ENCODE measurements at regions not wholly inside any gene's neighbourhood (a gene's known extent, or its start where the extent isn't known, plus 50 kb on each side); places are given as distances from the start of the nearest gene placed in this dataset.

DNA sequence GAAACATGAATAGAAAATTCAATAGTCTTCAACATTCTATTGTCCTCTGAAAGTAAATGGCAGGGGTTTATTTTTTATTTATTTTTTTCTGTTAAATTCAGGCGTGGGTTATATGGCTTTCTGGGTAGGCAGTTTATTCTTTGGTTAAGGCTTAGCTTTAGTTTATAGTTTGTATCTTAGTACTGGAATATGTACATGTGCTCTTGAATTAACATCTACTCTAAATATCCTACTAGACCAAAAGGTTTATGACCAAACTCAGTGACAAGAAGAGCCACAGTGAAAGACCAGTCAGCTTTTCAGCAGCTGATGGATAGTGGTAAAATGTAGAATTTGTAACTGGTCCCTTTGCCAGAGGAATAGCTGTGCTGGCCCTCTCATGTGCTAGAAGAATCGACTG is 62.0 kb upstream of the DAB2 start:
- no peak for DNase-seq

GRCh38 chr5:39486361-39486760 is 61.6 kb upstream of the DAB2 start:
- no peak for DNase-seq

GRCh38 chr5:39485079-39485478 is 60.3 kb upstream of the DAB2 start:
- no peak for DNase-seq

GRCh38 chr5:39484673-39485072 is 59.9 kb upstream of the DAB2 start:
- DNase-seq = no peak

GRCh38 chr5:39482098-39482497 is 57.3 kb upstream of the DAB2 start:
- no peak for DNase-seq

- no peak for DNase-seq
Observed at GRCh38 chr5:39479537-39479936, 54.8 kb upstream of the DAB2 start.

GRCh38 chr5:39478863-39479262 is 54.1 kb upstream of the DAB2 start:
- no peak for DNase-seq

DNA sequence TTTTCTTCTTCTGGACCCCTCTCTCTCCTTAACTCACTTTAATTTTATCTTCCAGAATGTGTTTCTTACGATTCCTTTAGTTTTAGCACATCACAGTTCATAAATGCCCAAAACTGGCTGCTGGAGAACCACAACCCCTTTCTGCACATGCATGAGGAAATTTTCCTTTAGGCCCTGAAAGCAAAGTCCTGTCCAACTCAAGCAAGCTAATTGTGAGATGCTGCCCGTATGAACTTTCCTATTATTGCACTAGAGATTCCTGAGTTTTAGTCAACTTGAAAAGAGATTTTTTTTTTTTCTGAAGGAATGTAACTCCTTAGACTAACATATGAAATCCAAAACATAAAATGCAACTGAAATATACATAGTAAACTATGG is 52.1 kb upstream of the DAB2 start:
- no peak for DNase-seq

DNA sequence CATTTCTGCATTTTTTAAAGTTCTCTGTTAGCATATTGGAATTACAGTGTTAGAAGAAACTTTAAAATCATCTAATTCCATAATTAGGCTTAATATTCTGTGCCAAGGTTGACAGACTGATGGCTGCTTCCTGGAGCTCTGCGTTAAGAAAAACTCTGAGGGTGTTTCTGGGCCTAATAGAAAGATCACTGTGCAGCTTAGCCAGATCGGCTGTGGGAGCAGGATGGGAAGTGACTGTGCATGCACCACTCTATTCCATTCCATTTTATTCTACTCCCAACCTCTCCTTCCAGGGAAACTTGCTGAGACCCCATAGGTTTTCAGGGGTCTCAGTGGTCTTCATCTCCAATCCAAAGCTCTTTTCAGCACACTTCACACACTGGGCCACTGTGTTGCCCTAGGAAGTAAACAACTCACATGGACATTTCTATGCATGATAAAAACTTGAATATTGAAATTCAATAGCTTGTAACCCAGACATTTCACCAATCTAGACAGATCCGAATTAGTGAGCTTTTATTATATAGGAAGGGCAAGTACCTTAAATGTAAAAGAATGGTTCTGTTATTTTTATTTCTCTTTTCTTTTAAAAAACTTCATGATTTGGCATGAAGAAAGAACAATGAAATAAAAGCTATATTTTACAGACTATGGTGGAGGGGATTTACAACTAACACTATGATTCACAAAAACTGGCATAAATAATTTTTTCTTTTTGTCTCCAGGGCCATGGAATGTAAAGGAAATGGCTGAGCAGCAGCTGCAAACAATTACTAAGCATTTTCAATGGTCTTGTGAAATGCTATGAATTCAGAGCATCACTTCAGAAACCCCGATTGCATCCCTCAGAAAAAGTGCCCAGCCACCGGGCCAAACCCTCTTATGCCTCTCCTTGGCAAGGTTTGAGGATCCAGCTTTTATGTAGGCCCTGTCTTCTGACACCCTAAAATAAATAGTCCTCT is 51.4 kb upstream of the DAB2 start:
- no peak for DNase-seq

- no peak for DNase-seq
Observed at GRCh38 chr5:39475159-39475571, 50.4 kb upstream of the DAB2 start.
